GM19099 (cell line): ENCODE measurements at regions not wholly inside any gene's neighbourhood (a gene's known extent, or its start where the extent isn't known, plus 50 kb on each side); places are given as distances from the start of the nearest gene placed in this dataset.

Experiments used
- POLR2A ChIP-seq: IDR thresholded peaks from 3 replicates; pipeline ENCODE4 v1.6.1; 2011; ENCODE audit warnings: low read depth; ENCODE audit not compliant: insufficient read length; ENCODE audit errors: extremely low read depth

GRCh38 chr2:128835974-128836373 lies 517.3 kb upstream of the HS6ST1 start:
- no peak for TF ChIP-seq POLR2A

GRCh38 chr2:128836559-128837100 lies 518.0 kb upstream of the HS6ST1 start:
- no peak for TF ChIP-seq POLR2A

- no peak for TF ChIP-seq POLR2A
Observed at GRCh38 chr2:128838244-128838643, 519.6 kb upstream of the HS6ST1 start.

- TF ChIP-seq POLR2A = no peak
Observed at GRCh38 chr2:128841803-128842202, 523.1 kb upstream of the HS6ST1 start.

- TF ChIP-seq POLR2A = no peak
Observed at GRCh38 chr2:128867311-128867710, 548.6 kb upstream of the HS6ST1 start.

GRCh38 chr2:128867936-128868636 lies 549.4 kb upstream of the HS6ST1 start:
- TF ChIP-seq POLR2A = no peak

GRCh38 chr2:128868686-128869551 lies 550.3 kb upstream of the HS6ST1 start:
- TF ChIP-seq POLR2A = no peak

- TF ChIP-seq POLR2A = no peak
Observed at GRCh38 chr2:128874608-128875007, 555.9 kb upstream of the HS6ST1 start.

- no peak for TF ChIP-seq POLR2A
Observed at GRCh38 chr2:128876986-128877983, 558.6 kb upstream of the HS6ST1 start.

GRCh38 chr2:128879161-128879560 lies 560.5 kb upstream of the HS6ST1 start:
- TF ChIP-seq POLR2A = no peak

GRCh38 chr2:128894896-128895295 lies 576.2 kb upstream of the HS6ST1 start:
- no peak for TF ChIP-seq POLR2A

GRCh38 chr2:128901572-128902391 lies 583.1 kb upstream of the HS6ST1 start:
- TF ChIP-seq POLR2A = no peak

- TF ChIP-seq POLR2A = no peak
Observed at GRCh38 chr2:128903637-128904036, 585.0 kb upstream of the HS6ST1 start.

- no peak for TF ChIP-seq POLR2A
Observed at GRCh38 chr2:128911276-128911675, 592.6 kb upstream of the HS6ST1 start.
